ENCODE measurements at regions not wholly inside any gene's neighbourhood (a gene's known extent, or its start where the extent isn't known, plus 50 kb on each side); places are given as distances from the start of the nearest gene placed in this dataset.
A peak's percentile ranks its signal among the peaks of the same experiment; 100 is the strongest.
"Not testable (repeated sequence)": the region's sequence is repeated elsewhere in the genome, so short reads cannot be mapped to it uniquely, and the experiment has no call there.

- H3K9me3 ChIP-seq = no peaks in the 10 kb centered on the region
- intact Hi-C loops (cut with DNase I) = no loop called here
- ATAC-seq (no peak), DNase-seq (no peak)
- WGBS, 2 donors = 92 to 95% methylated on average over 9 of the region's 9 CpGs
- no peaks in the 10 kb centered on the region for H3K36me3 ChIP-seq
- no peak for TF ChIP-seq CTCF (IDR thresholded peaks at IDR 0.05)
- no peak overlapping the region for H3K27ac ChIP-seq
- H3K27me3 ChIP-seq = no peaks in the 10 kb centered on the region
- no peak overlapping the region for H3K4me3 ChIP-seq
- H3K4me1 ChIP-seq = peaks cover 0 to 10% (median 0%) of the 10 kb centered on the region in 9 donors
These were observed 94.9 kb upstream of the EEPD1 start for GRCh38 chr7:36058020-36058592.

GRCh38 chr7:36060388-36060787, 92.7 kb upstream of the EEPD1 start:
- H3K27ac ChIP-seq; H3K36me3 ChIP-seq; H3K4me3 ChIP-seq; ATAC-seq; DNase-seq; intact Hi-C loops (cut with DNase I); H3K9me3 ChIP-seq; H3K27me3 ChIP-seq: not testable (repeated sequence)
- 84 to 95% methylated on average over 11 of the region's 11 CpGs for WGBS, 2 donors
- H3K4me1 ChIP-seq = peaks cover 0 to 11% (median 0%) of the 10 kb centered on the region in 9 donors

- H3K4me1 ChIP-seq = peaks cover 0 to 11% (median 0%) of the 10 kb centered on the region in 9 donors
- intact Hi-C loops (cut with DNase I) = no loop called here
- H3K27me3 ChIP-seq = no peaks in the 10 kb centered on the region
- peak overlapping the region in 1 of 10 donors; percentile 17 for H3K27ac ChIP-seq
- no peak overlapping the region for H3K4me3 ChIP-seq
- ATAC-seq (peak in 4 of 8 donors; percentile 11 to 45 (median 34)), DNase-seq (no peak)
- no peaks in the 10 kb centered on the region for H3K9me3 ChIP-seq
- 83 to 85% methylated on average over 4 of the region's 4 CpGs for WGBS, 2 donors
- H3K36me3 ChIP-seq = no peaks in the 10 kb centered on the region
- TF ChIP-seq CTCF (IDR thresholded peaks at IDR 0.05) = no peak
These were observed 90.8 kb upstream of the EEPD1 start for GRCh38 chr7:36062154-36062815.

GRCh38 chr7:36064676-36065075, 88.4 kb upstream of the EEPD1 start:
- 63 to 79% methylated on average over 3 of the region's 3 CpGs for WGBS, 2 donors
- no peak for TF ChIP-seq CTCF (IDR thresholded peaks at IDR 0.05)

GRCh38 chr7:36065563-36066342, 87.3 kb upstream of the EEPD1 start:
- H3K36me3 ChIP-seq, H3K9me3 ChIP-seq, H3K4me3 ChIP-seq, ATAC-seq, H3K27ac ChIP-seq, DNase-seq, H3K27me3 ChIP-seq: not testable (repeated sequence)
- H3K4me1 ChIP-seq = peaks cover 0 to 19% (median 0%) of the 10 kb centered on the region in 9 donors
- intact Hi-C loops (cut with DNase I) = loop anchor here in 1 of 10 donors (2.0 kb wide), 1 partner anchor 19 kb away; no protein-coding TSS in a partner anchor
- 91 to 94% methylated on average over 10 of the region's 10 CpGs for WGBS, 2 donors

More at GRCh38 chr7:36064676-36065075, 88.4 kb upstream of the EEPD1 start:
- DNase-seq (no peak), ATAC-seq (no peak)
- intact Hi-C loops (cut with DNase I) = no loop called here
- Histone ChIP-seq H3K4me3 (no peak overlapping the region), H3K9me3 (no peaks in the 10 kb centered on the region), H3K27me3 (no peaks in the 10 kb centered on the region), H3K27ac (peak overlapping the region in 1 of 10 donors; percentile 14), H3K36me3 (no peaks in the 10 kb centered on the region), H3K4me1 (peaks cover 0 to 11% (median 0%) of the 10 kb centered on the region in 9 donors)

Data from heart right ventricle (tissue), 16 donors.